ENCODE measurements at regions not wholly inside any gene's neighbourhood (a gene's known extent, or its start where the extent isn't known, plus 50 kb on each side); places are given as distances from the start of the nearest gene placed in this dataset.

DNA sequence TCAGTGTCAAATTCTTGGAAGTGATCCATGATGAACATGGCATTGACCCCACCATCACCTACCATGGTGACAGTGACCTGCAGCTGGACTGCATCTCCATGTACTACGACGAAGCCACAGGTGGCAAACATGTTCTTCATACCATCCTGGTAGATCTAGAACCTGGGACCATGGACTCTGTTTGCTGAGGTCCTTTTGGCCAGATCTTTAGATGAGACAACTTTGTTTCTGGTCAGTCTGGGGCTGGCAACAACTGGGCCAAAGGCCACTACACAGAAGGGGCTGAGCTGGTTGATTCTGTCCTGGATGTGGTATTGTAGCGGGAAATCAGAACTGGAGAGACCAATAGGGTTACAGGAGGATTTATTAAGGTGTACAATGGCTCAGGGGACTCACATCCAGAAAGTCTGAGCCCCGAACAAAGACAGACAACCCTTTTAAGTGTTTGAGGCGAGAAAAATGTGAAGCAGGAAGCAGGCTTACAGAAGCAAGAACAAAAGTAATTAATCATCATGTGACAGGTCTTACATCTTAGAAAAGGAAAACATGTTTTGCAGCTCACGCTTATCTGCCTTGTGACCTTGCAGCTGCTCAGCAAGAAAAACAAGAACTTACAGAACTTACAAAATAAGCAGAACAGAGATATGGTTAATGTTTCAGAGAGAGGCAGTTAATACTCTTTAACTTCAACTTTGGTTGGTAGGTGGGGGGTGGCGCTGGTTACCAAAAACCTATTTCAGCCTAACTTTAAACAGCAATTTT is 58.8 kb upstream of the MOCS1 start:
- DNase-seq (ENCODE audit: low spot score): no peak
